SH-SY5Y (cell line): ENCODE measurements at regions not wholly inside any gene's neighbourhood (a gene's known extent, or its start where the extent isn't known, plus 50 kb on each side); places are given as distances from the start of the nearest gene placed in this dataset.

ENCODE experiments used
- GATA2 ChIP-seq: IDR thresholded peaks from 2 replicates; pipeline ENCODE4 v1.6.1; 2011; ENCODE audit warnings: mild to moderate bottlenecking, low read depth, low read length
- GATA3 ChIP-seq: IDR thresholded peaks from 2 replicates; pipeline ENCODE4 v1.6.1; 2011; ENCODE audit warnings: low read depth, mild to moderate bottlenecking, low read length, moderate library complexity

GRCh38 chr3:182575941-182576340 lies 217.4 kb upstream of the ATP11B start:
- no peak for TF ChIP-seq GATA2
- TF ChIP-seq GATA3: no peak
